GM21423 (cell line): ENCODE measurements at regions not wholly inside any gene's neighbourhood (a gene's known extent, or its start where the extent isn't known, plus 50 kb on each side); places are given as distances from the start of the nearest gene placed in this dataset.

Experiments used
- ATAC-seq: cut with Tn5 transposase; IDR thresholded peaks from one replicate; pipeline ENCODE4 v1.9.1; 2021; ENCODE audit warnings: mild to moderate bottlenecking, moderate library complexity; ENCODE audit not compliant: unreplicated experiment

- no peak for ATAC-seq
These were observed 942.2 kb downstream of the REEP3 start for GRCh38 chr10:64463406-64463805.

- no peak for ATAC-seq
These were observed 944.5 kb downstream of the REEP3 start for GRCh38 chr10:64465653-64466052.

- no peak for ATAC-seq
These were observed 947.0 kb downstream of the REEP3 start for GRCh38 chr10:64468219-64468618.

GRCh38 chr10:64476506-64476905 lies 955.3 kb downstream of the REEP3 start:
- ATAC-seq: no peak

DNA sequence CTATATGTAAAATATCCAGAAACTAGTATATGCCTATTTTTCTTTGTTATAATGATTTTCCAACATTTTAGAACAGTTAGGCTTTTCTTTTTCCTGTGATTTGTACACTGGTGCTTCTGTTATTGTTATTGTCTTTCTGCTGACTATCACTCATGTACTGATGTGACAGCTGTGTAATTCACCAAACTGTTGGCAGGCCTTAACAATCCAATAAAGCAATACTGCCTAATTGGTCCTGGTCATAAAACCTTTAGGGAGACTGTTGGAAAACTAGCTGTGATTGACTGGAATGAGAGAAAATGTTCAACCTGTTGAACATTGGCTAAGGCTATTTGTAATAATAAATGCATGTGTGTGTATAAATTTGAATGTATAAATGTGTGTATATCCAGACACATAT lies 956.6 kb downstream of the REEP3 start:
- ATAC-seq: no peak

- ATAC-seq: no peak
These were observed 963.7 kb downstream of the REEP3 start for GRCh38 chr10:64484811-64485330.

DNA sequence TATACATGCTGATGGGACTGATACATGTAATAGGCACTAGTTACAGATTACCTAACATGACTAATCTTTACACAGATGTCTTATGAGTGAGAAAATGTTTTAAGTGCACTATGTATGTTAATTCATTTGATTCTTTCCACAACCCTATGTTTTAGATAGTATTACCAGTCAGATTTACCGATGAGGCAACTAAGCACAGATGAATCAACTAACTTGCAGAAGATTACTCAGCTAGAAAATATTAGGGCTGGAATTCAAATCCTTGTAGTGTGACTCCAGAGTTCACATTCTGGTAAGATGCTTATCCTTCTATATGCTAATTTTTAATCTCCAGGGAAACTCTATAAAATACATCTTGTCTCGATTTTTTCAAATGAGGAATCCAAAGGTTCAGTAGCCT lies 964.9 kb downstream of the REEP3 start:
- ATAC-seq: no peak

- ATAC-seq: no peak
These were observed 965.7 kb downstream of the REEP3 start for GRCh38 chr10:64486901-64487300.

GRCh38 chr10:64494901-64495300 lies 973.7 kb downstream of the REEP3 start:
- no peak for ATAC-seq

GRCh38 chr10:64497306-64497705 lies 976.1 kb downstream of the REEP3 start:
- ATAC-seq: no peak

GRCh38 chr10:64501807-64502206 lies 980.6 kb downstream of the REEP3 start:
- ATAC-seq: no peak

GRCh38 chr10:64502936-64503335 lies 981.7 kb downstream of the REEP3 start:
- no peak for ATAC-seq

DNA sequence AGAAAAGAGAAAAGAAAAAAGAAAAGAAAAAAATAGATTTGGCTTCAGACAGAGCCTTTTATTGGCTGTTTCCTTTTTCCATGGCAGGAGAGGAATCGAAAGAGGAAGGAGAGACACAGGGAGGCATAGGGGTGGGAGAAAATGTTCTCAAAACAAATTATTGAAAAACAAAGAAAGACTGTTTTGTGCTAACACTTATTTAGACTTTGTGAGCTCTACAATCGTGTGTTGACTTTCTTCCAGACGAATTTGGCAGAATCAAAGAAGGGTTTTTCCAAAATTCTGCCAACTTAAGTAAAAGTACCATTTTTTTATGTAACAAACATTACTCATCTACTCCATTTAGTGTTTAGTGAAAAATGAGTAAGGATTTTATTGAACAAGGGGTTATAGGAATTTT lies 982.2 kb downstream of the REEP3 start:
- ATAC-seq: no peak

- ATAC-seq: no peak
These were observed 984.3 kb downstream of the REEP3 start for GRCh38 chr10:64505501-64505900.

DNA sequence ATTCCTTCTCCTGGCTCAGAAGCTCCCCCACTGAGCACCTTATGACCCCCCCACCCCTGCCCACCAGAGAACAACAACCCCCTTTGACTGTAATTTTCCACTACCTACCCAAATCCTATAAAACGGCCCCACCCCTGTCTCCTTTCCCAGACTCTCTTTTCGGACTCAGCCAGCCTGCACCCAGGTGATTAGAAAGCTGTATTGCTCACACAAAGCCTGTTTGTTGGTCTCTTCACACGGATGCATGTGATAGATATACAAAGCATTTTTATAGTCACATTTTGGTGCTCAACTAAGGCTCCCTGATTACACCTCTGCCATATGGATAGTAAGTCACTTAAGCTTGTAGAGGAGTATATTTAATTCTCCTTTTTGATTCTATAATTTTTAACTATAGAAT lies 985.8 kb downstream of the REEP3 start:
- ATAC-seq: no peak

- no peak for ATAC-seq
These were observed 986.4 kb downstream of the REEP3 start for GRCh38 chr10:64507651-64508028.

GRCh38 chr10:64508029-64508661 lies 986.9 kb downstream of the REEP3 start:
- no peak for ATAC-seq

DNA sequence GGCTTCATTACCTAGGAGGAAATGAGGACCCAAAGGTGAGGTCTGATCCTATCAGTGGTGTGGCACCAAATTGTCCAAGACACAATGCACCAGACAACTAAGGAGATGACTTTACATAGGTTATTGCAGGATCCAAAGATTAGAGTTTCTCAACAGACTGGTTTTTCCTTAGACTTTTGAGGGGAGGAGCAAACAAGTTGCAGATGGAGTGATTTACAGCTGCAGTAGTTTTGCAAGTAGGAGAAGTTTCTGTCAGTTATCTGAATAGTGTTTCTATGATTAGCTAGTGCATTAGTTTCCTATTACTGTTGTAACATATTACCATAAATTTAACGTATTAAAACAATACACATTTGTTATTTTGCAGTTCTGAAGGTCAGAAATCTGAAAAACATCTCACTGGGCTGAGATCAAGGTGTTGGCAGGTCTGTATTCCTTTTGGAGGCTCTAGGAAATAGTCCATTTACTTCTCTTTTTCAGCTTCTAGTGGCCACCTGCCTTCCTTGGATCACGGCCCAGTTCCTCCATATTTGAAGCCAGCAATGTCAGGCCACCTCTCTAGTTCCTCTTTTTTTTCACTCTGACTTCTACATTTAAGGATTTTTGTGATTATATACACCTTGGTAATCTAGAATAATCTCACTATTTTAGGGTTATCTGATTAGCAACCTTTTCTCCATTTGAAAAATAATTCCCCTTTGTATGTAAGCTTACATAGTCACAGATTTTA lies 994.9 kb downstream of the REEP3 start:
- ATAC-seq: no peak

DNA sequence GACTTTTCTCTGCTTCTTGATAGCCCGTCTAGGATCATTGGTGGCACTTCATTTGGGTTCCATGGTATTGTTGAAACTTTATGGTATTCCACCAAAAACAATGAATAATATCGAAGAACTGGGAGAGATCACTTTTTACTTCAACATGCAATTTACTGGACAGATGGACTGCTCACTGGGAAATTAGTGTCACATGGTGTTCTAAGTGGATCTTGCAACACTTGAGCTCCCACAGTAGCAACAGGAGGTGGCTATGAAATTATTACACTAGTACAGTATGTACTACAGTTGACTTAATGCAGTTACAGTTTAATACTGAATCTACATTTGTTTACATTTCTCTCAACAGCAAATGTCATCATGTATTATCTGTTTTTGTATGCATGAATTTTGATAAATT lies 997.3 kb downstream of the REEP3 start:
- ATAC-seq: no peak

GRCh38 chr10:64519427-64519826 lies 998.2 kb downstream of the REEP3 start:
- ATAC-seq: no peak

GRCh38 chr10:64519831-64520230 lies 998.6 kb downstream of the REEP3 start:
- ATAC-seq: no peak

- no peak for ATAC-seq
These were observed 1002.0 kb downstream of the REEP3 start for GRCh38 chr10:64523065-64523759.
